Lung (tissue), 11 donors: ENCODE measurements at regions not wholly inside any gene's neighbourhood (a gene's known extent, or its start where the extent isn't known, plus 50 kb on each side); places are given as distances from the start of the nearest gene placed in this dataset.

Experiments
- ATAC-seq: fragments of 200-7000 bp; cut with Tn5 transposase; one replicate; pipeline ENCODE4 v1.9.1; 2020; ENCODE audit warnings: moderate number of reproducible peaks; ENCODE audit not compliant: insufficient read depth, low FRiP score
- DNase-seq, 3 donors: peaks; one replicate each; pipeline ENCODE4 v3.0.0-alpha.2; 2013 to 2017
- H3K27ac ChIP-seq, 2 donors: one replicate each; pipeline ENCODE4 v1.5.1; 2013; ENCODE audit warnings: mild to moderate bottlenecking in 2 of 2, moderate library complexity in 2 of 2, control low read depth in 1 of 2, inconsistent platforms in 1 of 2, low read depth in 1 of 2, low read length in 1 of 2
- H3K27me3 ChIP-seq, 3 donors: one replicate each; pipeline ENCODE4 v1.5.1; 2013; ENCODE audit warnings: low read length in 2 of 3; ENCODE audit not compliant: control insufficient read depth in 3 of 3, insufficient read depth in 3 of 3
- H3K36me3 ChIP-seq, 4 donors: one replicate each; pipeline ENCODE4 v1.5.1; 2013; ENCODE audit warnings: low read length in 4 of 4, mild to moderate bottlenecking in 1 of 4, moderate library complexity in 1 of 4; ENCODE audit not compliant: control insufficient read depth in 4 of 4, insufficient read depth in 4 of 4
- H3K4me1 ChIP-seq, 5 donors: one replicate each; pipeline ENCODE4 v1.5.1; 2013; ENCODE audit warnings: low read length in 5 of 5, mild to moderate bottlenecking in 2 of 5, moderate library complexity in 1 of 5; ENCODE audit not compliant: control insufficient read depth in 5 of 5, insufficient read depth in 5 of 5
- H3K4me3 ChIP-seq: one replicate; pipeline ENCODE4 v1.5.1; 2013; ENCODE audit warnings: mild to moderate bottlenecking, control low read depth, moderate library complexity
- H3K9ac ChIP-seq, 2 donors: one replicate each; pipeline ENCODE4 v1.5.1; 2013; ENCODE audit warnings: low read length in 2 of 2, control low read depth in 1 of 2; ENCODE audit not compliant: insufficient read depth in 1 of 2
- H3K9me3 ChIP-seq, 4 donors: one replicate each; pipeline ENCODE4 v1.5.1; 2013; ENCODE audit warnings: low read length in 3 of 4, mild to moderate bottlenecking in 1 of 4, moderate library complexity in 1 of 4; ENCODE audit not compliant: control insufficient read depth in 4 of 4, insufficient read depth in 3 of 4
- CTCF ChIP-seq: IDR thresholded peaks from 2 replicates; pipeline ENCODE4 v1.5.1; 2012; ENCODE audit warnings: mild to moderate bottlenecking; ENCODE audit errors: control extremely low read depth, extremely low read depth
- WGBS, 2 donors: extraction: QIAGEN DNeasy Blood & Tissue Kit; methylation state at CpG; one replicate each; pipeline ENCODE4 v1.1.7; 2013; 5-methylcytosine and 5-hydroxymethylcytosine counted together
- donor health status: control.
- donor health status: control.
- donor health status: Bipolar disorder and iron deficiency.
- donor health status: healthy.
- donor health status: DM: yes; HTN: yes; CAD: no.

- Histone ChIP-seq H3K4me1 (no peaks in the 10 kb centered on the region), H3K27me3 (peaks cover 0 to 4% (median 0%) of the 10 kb centered on the region in 3 donors), H3K36me3 (no peaks in the 10 kb centered on the region), H3K27ac (no peak overlapping the region), H3K9me3 (peaks cover 0 to 15% (median 0%) of the 10 kb centered on the region in 4 donors), H3K9ac (no peak overlapping the region), H3K4me3 (no peak overlapping the region)
- no peak for ATAC-seq
- TF ChIP-seq CTCF: no peak
- no peak for DNase-seq
- WGBS, 2 donors: 84 to 88% methylated on average over 4 of the region's 4 CpGs
Observed at GRCh38 chr12:113723631-113724030, 242.5 kb downstream of the RBM19 start.

- Histone ChIP-seq H3K9ac (no peak overlapping the region), H3K27ac (no peak overlapping the region), H3K4me1 (no peaks in the 10 kb centered on the region), H3K9me3 (peaks cover 0 to 15% (median 0%) of the 10 kb centered on the region in 4 donors), H3K36me3 (no peaks in the 10 kb centered on the region), H3K4me3 (no peak overlapping the region), H3K27me3 (peaks cover 0 to 2% (median 0%) of the 10 kb centered on the region in 3 donors)
- WGBS, 2 donors: 65 to 77% methylated on average over 5 of the region's 5 CpGs
- DNase-seq (no peak), ATAC-seq (no peak)
- no peak for TF ChIP-seq CTCF
Observed at GRCh38 chr12:113722747-113723146, 243.4 kb downstream of the RBM19 start.

GRCh38 chr12:113720629-113721028, 245.5 kb downstream of the RBM19 start:
- 22 to 31% methylated on average over 4 of the region's 4 CpGs for WGBS, 2 donors
- Histone ChIP-seq H3K27ac (no peak overlapping the region), H3K36me3 (no peaks in the 10 kb centered on the region), H3K27me3 (no peaks in the 10 kb centered on the region), H3K9me3 (peaks cover 0 to 16% (median 0%) of the 10 kb centered on the region in 4 donors), H3K4me1 (no peaks in the 10 kb centered on the region), H3K4me3 (no peak overlapping the region), H3K9ac (no peak overlapping the region)
- ATAC-seq: no peak
- no peak for TF ChIP-seq CTCF
- DNase-seq: no peak

- no peaks in the 10 kb centered on the region for H3K27me3 ChIP-seq
- no peak overlapping the region for H3K4me3 ChIP-seq
- no peak overlapping the region for H3K27ac ChIP-seq
- ATAC-seq (no peak), DNase-seq (no peak)
- H3K36me3 ChIP-seq: no peaks in the 10 kb centered on the region
- peaks cover 0 to 10% (median 0%) of the 10 kb centered on the region in 4 donors for H3K9me3 ChIP-seq
- no peak overlapping the region for H3K9ac ChIP-seq
- no peak for TF ChIP-seq CTCF
- WGBS, 2 donors: 91 to 95% methylated on average over 8 of the region's 8 CpGs
- no peaks in the 10 kb centered on the region for H3K4me1 ChIP-seq
Observed at GRCh38 chr12:113719911-113720591, 246.1 kb downstream of the RBM19 start.
